Heart right ventricle (tissue), 16 donors: ENCODE measurements at regions not wholly inside any gene's neighbourhood (a gene's known extent, or its start where the extent isn't known, plus 50 kb on each side); places are given as distances from the start of the nearest gene placed in this dataset.

Source experiments
- ATAC-seq, 8 donors: fragments of 200-7000 bp; cut with Tn5 transposase; one replicate each; pipeline ENCODE4 v1.9.1; 2020; ENCODE audit warnings: mild to moderate bottlenecking in 8 of 8, moderate library complexity in 8 of 8, moderate number of reproducible peaks in 1 of 8
- DNase-seq, 2 donors: peaks; one replicate each; pipeline ENCODE4 v3.0.0-alpha.2; 2020
- H3K27ac ChIP-seq, 10 donors: fragments of 200-600 bp; sonication (generic) in 2 of 10; one replicate each; pipeline versions ENCODE4 v1.5.0 to v1.8.0; 2020 to 2022; ENCODE audit warnings: mild to moderate bottlenecking in 3 of 10
- H3K27me3 ChIP-seq, 7 donors: fragments of 200-600 bp; one replicate each; pipeline ENCODE4 v1.8.0; 2021 to 2022; ENCODE audit warnings: mild to moderate bottlenecking in 2 of 7
- H3K36me3 ChIP-seq, 9 donors: fragments of 200-600 bp; sonication (generic) in 1 of 9; one replicate each; pipeline versions ENCODE4 v1.5.0 to v1.8.0; 2020 to 2022; ENCODE audit warnings: mild to moderate bottlenecking in 2 of 9
- H3K4me1 ChIP-seq, 9 donors: fragments of 200-600 bp; sonication (generic) in 1 of 9; one replicate each; pipeline versions ENCODE4 v1.5.0 to v1.8.0; 2020 to 2022; ENCODE audit warnings: mild to moderate bottlenecking in 4 of 9
- H3K4me3 ChIP-seq, 10 donors: fragments of 200-600 bp; sonication (generic) in 2 of 10; one replicate each; pipeline versions ENCODE4 v1.5.0 to v1.8.0; 2020 to 2022; ENCODE audit warnings: mild to moderate bottlenecking in 7 of 10, moderate library complexity in 2 of 10
- H3K9me3 ChIP-seq, 11 donors: fragments of 200-600 bp in 10 of 11; sonication (generic) in 2 of 11; one replicate each; pipeline versions ENCODE4 v1.5.0 to v1.8.0; 2013 to 2022; ENCODE audit warnings: mild to moderate bottlenecking in 2 of 11, control low read depth in 1 of 11, moderate library complexity in 1 of 11
- WGBS, 2 donors: extraction: QIAGEN DNeasy Blood & Tissue Kit; methylation state at CpG; one replicate each; pipeline ENCODE4 v1.1.7; 2013; ENCODE audit warnings: inconsistent platforms in 1 of 2; 5-methylcytosine and 5-hydroxymethylcytosine counted together
- intact Hi-C, 10 donors: fragments of 100-400 bp; cut with DNase I; formaldehyde crosslinking; loops; one replicate each; pipeline versions ENCODE4 v1.11.1 to v1.14.2; 2022
- TF ChIP-seq, protein P1 (sequence below), 9 donors: fragments of 200-600 bp; sonication (generic) in 2 of 9; IDR thresholded peaks; one replicate each; pipeline versions ENCODE4 v1.5.0 to v1.8.0; 2021 to 2022; ENCODE audit warnings: antibody characterized with exemption in 9 of 9, mild to moderate bottlenecking in 5 of 9, moderate library complexity in 1 of 9
- donor health status: Arrhythmogenic right ventricular cardiomyopathy.
- donor health status: ischemic (EF 13 %, LVEDD 7.1; RV severe dilation, severe dysfunction).
- donor health status: healthy with polysubstance abuse.
- donor health status: DM: no; HTN: yes; CAD: no.
- donor health status: DM: no; HTN: no; CAD: no.
- donor health status: ischemic (EF 25% LVEDD 6.9; RV normal size, moderate dysfunction).
- donor health status: ischemic (EF 25% LVEDD 5.7; RV mildly dilated, moderate dysfunction).
- donor health status: healthy.
- donor health status: DM: yes; HTN: yes; CAD: no.
- donor health status: Ischemic cardiomyopathy.
- donor health status: ischemic (EF 35%, LVEDD 5.7; RV mildly dilated, moderate dysfunction).
- donor health status: nonischemic (EF 11% LVEDD 7.7; RV severe dilation, severe dysfunction).
- donor health status: DM: yes; HTN: yes; CAD: no.
- donor health status: PGD.
- donor health status: ischemic (EF 29% LVEDD 5.4; RV normal size, mild dysfunction).
- donor health status: nonischemic (EF 23%, LVEDD 6.1; RV moderate dilation, normal function).

DNA sequence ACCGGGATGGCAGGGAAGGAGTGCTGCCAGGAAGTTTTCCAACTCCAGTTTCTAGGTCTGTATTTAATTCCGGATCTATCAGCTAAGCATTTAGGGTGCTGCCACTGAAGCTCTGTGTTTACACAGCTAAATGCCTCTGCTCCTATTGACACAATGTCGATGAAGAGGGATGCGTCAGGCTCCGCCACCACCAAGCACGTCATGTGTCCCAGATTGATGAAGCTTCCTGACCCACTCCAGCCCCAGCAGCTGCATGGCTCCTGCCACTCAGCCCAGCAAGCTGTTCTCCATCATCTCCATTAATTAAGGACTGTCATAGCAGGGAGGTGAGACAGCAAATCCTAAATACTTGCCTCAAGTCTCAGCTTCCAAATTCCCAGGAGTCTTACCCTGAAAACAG is 435.2 kb upstream of the ZNF507 start:
- no peaks in the 10 kb centered on the region for H3K9me3 ChIP-seq
- 77 to 81% methylated on average over 6 of the region's 6 CpGs for WGBS, 2 donors
- H3K27me3 ChIP-seq: no peaks in the 10 kb centered on the region
- TF ChIP-seq, protein P1, sequence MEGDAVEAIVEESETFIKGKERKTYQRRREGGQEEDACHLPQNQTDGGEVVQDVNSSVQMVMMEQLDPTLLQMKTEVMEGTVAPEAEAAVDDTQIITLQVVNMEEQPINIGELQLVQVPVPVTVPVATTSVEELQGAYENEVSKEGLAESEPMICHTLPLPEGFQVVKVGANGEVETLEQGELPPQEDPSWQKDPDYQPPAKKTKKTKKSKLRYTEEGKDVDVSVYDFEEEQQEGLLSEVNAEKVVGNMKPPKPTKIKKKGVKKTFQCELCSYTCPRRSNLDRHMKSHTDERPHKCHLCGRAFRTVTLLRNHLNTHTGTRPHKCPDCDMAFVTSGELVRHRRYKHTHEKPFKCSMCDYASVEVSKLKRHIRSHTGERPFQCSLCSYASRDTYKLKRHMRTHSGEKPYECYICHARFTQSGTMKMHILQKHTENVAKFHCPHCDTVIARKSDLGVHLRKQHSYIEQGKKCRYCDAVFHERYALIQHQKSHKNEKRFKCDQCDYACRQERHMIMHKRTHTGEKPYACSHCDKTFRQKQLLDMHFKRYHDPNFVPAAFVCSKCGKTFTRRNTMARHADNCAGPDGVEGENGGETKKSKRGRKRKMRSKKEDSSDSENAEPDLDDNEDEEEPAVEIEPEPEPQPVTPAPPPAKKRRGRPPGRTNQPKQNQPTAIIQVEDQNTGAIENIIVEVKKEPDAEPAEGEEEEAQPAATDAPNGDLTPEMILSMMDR (IDR thresholded peaks at IDR 0.05): no peak
- no peaks in the 10 kb centered on the region for H3K36me3 ChIP-seq
- intact Hi-C loops: no loop called here
- H3K27ac ChIP-seq: no peak overlapping the region
- no peak for DNase-seq
- H3K4me1 ChIP-seq: peaks cover 0 to 15% (median 0%) of the 10 kb centered on the region in 9 donors
- no peak for ATAC-seq
- H3K4me3 ChIP-seq: no peak overlapping the region

DNA sequence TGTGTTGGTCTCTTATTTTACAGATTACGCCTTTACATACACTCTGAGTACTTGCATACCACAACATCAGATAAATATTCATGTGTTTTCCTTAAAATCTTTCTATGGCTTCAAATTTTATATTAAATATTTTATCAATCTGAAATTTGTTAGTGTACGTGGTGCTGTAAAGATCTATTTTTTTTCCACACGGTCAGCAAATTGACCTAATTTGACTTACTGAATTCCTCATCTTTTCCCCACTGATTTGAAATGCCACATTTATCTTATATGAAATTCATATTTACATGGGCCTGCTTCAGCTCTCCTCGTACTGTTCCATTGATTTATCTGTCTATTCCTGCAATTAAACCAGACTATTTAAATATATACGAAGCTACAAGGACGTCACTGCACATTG is 433.8 kb upstream of the ZNF507 start:
- H3K27me3 ChIP-seq: no peaks in the 10 kb centered on the region
- H3K36me3 ChIP-seq: no peaks in the 10 kb centered on the region
- DNase-seq (no peak), ATAC-seq (no peak)
- intact Hi-C loops: no loop called here
- whole genome bisulfite sequencing, 2 donors: 69 to 73% methylated on average over 6 of the region's 6 CpGs
- H3K4me1 ChIP-seq: peaks cover 0 to 12% (median 0%) of the 10 kb centered on the region in 9 donors
- TF ChIP-seq, protein P1 (IDR thresholded peaks at IDR 0.05): no peak
- no peaks in the 10 kb centered on the region for H3K9me3 ChIP-seq
- no peak overlapping the region for H3K27ac ChIP-seq
- no peak overlapping the region for H3K4me3 ChIP-seq

DNA sequence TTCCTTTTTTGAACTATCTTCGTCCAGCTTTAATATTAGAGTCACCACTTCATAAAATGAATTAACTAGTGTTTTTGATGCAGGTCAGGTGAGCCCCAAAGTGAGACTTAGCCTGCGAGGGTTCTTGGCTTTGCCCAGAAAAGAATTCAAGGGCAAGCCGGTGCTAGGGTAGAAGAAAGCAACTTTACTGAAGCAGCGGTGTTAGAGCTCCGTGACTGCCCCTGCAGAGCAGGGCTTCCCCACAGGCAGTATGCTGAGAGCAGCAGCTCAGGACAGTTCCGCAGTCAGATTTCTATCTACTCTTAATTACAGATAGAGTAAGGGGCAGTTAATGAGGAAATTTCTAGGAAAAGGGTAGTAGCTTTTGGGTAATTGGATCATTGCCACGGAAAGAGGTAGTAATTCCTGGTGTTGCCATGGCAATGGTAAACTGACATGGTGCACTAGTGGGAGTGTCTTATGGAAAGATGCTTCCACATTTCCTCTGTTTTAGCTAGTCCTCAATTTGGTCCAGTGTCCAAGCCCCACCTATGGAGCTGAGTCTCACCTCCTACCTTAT is 432.2 kb upstream of the ZNF507 start:
- Histone ChIP-seq H3K27ac (no peak overlapping the region), H3K4me1 (peaks cover 0 to 5% (median 0%) of the 10 kb centered on the region in 9 donors), H3K27me3 (no peaks in the 10 kb centered on the region), H3K9me3 (no peaks in the 10 kb centered on the region), H3K4me3 (no peak overlapping the region), H3K36me3 (no peaks in the 10 kb centered on the region)
- WGBS, 2 donors: 55% methylated on average over 7 of the region's 7 CpGs
- no peak for DNase-seq
- no peak for ATAC-seq
- intact Hi-C loops: no loop called here
- TF ChIP-seq, protein P1 (IDR thresholded peaks at IDR 0.05): no peak

DNA sequence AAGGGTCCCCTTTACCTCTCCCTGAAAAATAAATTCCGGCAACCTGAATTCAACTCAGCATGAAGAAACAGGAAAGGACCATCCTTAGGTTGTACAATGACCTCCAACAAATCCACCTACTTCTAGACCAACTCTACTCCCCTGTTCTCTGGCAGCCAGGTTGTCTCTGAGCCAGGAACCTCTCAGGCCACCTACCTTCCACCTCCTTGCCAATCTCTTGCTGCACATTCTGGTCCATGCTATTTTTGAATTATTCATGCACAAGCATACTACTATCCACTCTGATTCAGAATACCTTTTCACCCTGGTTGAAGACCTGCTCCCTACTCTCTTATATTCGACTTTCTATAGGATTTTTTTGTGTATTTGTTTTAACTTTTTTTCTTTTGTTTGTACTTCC is 415.0 kb upstream of the ZNF507 start:
- H3K27me3 ChIP-seq: no peaks in the 10 kb centered on the region
- no peaks in the 10 kb centered on the region for H3K4me1 ChIP-seq
- ATAC-seq (no peak), DNase-seq (no peak)
- H3K9me3 ChIP-seq: peaks cover 0 to 10% (median 0%) of the 10 kb centered on the region in 11 donors
- H3K36me3 ChIP-seq: no peaks in the 10 kb centered on the region
- H3K4me3 ChIP-seq: no peak overlapping the region
- no peak overlapping the region for H3K27ac ChIP-seq
- 79 to 83% methylated on average over 2 of the region's 2 CpGs for WGBS, 2 donors
- intact Hi-C loops: no loop called here
- TF ChIP-seq, protein P1 (IDR thresholded peaks at IDR 0.05): no peak
